Testis (tissue), 2 donors: ENCODE measurements at regions not wholly inside any gene's neighbourhood (a gene's known extent, or its start where the extent isn't known, plus 50 kb on each side); places are given as distances from the start of the nearest gene placed in this dataset.

Experiments
- POLR2A ChIP-seq: fragments of 450-650 bp; IDR thresholded peaks from one replicate; pipeline ENCODE4 v1.6.1; 2017; ENCODE audit warnings: antibody characterized with exemption, mild to moderate bottlenecking, moderate library complexity
- TF ChIP-seq, protein P1 (sequence below), 3 experiments: fragments of 450-650 bp in 2 of 3; fragments of 200-600 bp in 1 of 3; sonication (generic) in 1 of 3; IDR thresholded peaks; one replicate each; pipeline ENCODE4 v1.5.1; 2016 to 2019; ENCODE audit warnings: antibody characterized with exemption in 3 of 3, mild to moderate bottlenecking in 2 of 3, moderate library complexity in 1 of 3

DNA sequence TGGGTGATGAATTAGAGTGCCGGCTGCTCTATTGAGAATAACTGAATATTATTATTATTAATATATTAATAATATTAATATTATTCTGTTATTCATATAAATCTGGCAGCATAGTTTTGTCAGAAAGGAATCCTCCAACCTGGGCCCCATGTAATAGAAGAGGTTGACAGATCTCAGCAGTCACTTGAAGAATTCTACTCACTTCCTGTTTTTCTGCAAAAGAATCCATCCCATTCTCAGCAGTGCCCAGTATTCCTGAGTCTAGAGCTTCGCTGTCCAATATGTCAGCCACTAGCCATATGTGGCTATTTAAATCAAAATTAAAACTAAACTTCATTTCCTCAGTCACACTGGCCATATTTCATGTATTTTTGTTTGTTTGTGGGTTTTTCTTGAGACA lies 72.4 kb upstream of the USPL1 start:
- TF ChIP-seq, protein P1, sequence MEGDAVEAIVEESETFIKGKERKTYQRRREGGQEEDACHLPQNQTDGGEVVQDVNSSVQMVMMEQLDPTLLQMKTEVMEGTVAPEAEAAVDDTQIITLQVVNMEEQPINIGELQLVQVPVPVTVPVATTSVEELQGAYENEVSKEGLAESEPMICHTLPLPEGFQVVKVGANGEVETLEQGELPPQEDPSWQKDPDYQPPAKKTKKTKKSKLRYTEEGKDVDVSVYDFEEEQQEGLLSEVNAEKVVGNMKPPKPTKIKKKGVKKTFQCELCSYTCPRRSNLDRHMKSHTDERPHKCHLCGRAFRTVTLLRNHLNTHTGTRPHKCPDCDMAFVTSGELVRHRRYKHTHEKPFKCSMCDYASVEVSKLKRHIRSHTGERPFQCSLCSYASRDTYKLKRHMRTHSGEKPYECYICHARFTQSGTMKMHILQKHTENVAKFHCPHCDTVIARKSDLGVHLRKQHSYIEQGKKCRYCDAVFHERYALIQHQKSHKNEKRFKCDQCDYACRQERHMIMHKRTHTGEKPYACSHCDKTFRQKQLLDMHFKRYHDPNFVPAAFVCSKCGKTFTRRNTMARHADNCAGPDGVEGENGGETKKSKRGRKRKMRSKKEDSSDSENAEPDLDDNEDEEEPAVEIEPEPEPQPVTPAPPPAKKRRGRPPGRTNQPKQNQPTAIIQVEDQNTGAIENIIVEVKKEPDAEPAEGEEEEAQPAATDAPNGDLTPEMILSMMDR (IDR thresholded peaks at IDR 0.05), result no peak
- no peak for TF ChIP-seq POLR2A
